ENCODE measurements at regions not wholly inside any gene's neighbourhood (a gene's known extent, or its start where the extent isn't known, plus 50 kb on each side); places are given as distances from the start of the nearest gene placed in this dataset.

GRCh38 chr22:19606332-19607191, 82.4 kb upstream of the CLDN5 start:
- no peak for TF ChIP-seq TAF1 (IDR thresholded peaks at IDR 0.05; ENCODE audit: low read depth)
- no peak for TF ChIP-seq EP300 (IDR thresholded peaks at IDR 0.05; ENCODE audit: borderline replicate concordance)
- TF ChIP-seq RAD21 (IDR thresholded peaks at IDR 0.05; ENCODE audit: low read depth), result no peak
- no peak for TF ChIP-seq FOXM1 (IDR thresholded peaks at IDR 0.05; ENCODE audit: borderline replicate concordance, low read depth)
